T-helper 2 cell (primary cell): ENCODE measurements at regions not wholly inside any gene's neighbourhood (a gene's known extent, or its start where the extent isn't known, plus 50 kb on each side); places are given as distances from the start of the nearest gene placed in this dataset.

ENCODE experiments used
- DNase-seq, 5 experiments: peaks; one replicate each; pipeline versions ENCODE4 v3.0.0 to v3.0.0-alpha.2; 2012 to 2022

GRCh38 chr3:182233405-182233804 lies 521.7 kb downstream of the SOX2 start:
- no peak for DNase-seq

- DNase-seq, result no peak
Observed at GRCh38 chr3:182233957-182234356, 522.2 kb downstream of the SOX2 start.

GRCh38 chr3:182234881-182235280 lies 523.2 kb downstream of the SOX2 start:
- DNase-seq, result no peak

GRCh38 chr3:182235504-182235903 lies 523.8 kb downstream of the SOX2 start:
- no peak for DNase-seq

- DNase-seq, result no peak
Observed at GRCh38 chr3:182238126-182238525, 526.4 kb downstream of the SOX2 start.

GRCh38 chr3:182239316-182239715 lies 527.6 kb downstream of the SOX2 start:
- DNase-seq, result no peak

- no peak for DNase-seq
Observed at GRCh38 chr3:182240474-182240873, 528.7 kb downstream of the SOX2 start.

GRCh38 chr3:182241196-182241765 lies 529.6 kb downstream of the SOX2 start:
- DNase-seq, result no peak

- no peak for DNase-seq
Observed at GRCh38 chr3:182241766-182242488, 530.2 kb downstream of the SOX2 start.

GRCh38 chr3:182242489-182242942 lies 530.8 kb downstream of the SOX2 start:
- DNase-seq, result no peak

- DNase-seq, result no peak
Observed at GRCh38 chr3:182243625-182244024, 531.9 kb downstream of the SOX2 start.

- DNase-seq, result no peak
Observed at GRCh38 chr3:182244222-182244971, 532.7 kb downstream of the SOX2 start.

GRCh38 chr3:182245059-182245458 lies 533.3 kb downstream of the SOX2 start:
- no peak for DNase-seq

- no peak for DNase-seq
Observed at GRCh38 chr3:182246870-182247269, 535.1 kb downstream of the SOX2 start.

- no peak for DNase-seq
Observed at GRCh38 chr3:182248349-182248880, 536.7 kb downstream of the SOX2 start.

- no peak for DNase-seq
Observed at GRCh38 chr3:182252802-182253201, 540.5 kb upstream of the ATP11B start.

GRCh38 chr3:182255158-182255557 lies 538.1 kb upstream of the ATP11B start:
- DNase-seq, result no peak

GRCh38 chr3:182257361-182257760 lies 535.9 kb upstream of the ATP11B start:
- no peak for DNase-seq

GRCh38 chr3:182258538-182259177 lies 534.6 kb upstream of the ATP11B start:
- DNase-seq, result no peak

- no peak for DNase-seq
Observed at GRCh38 chr3:182259579-182259978, 533.7 kb upstream of the ATP11B start.

- DNase-seq, result no peak
Observed at GRCh38 chr3:182261041-182261440, 532.3 kb upstream of the ATP11B start.

GRCh38 chr3:182268711-182269110 lies 524.6 kb upstream of the ATP11B start:
- DNase-seq, result no peak

GRCh38 chr3:182276512-182276911 lies 516.8 kb upstream of the ATP11B start:
- DNase-seq, result no peak
